Subcutaneous abdominal adipose tissue (tissue), 5 donors: ENCODE measurements at regions not wholly inside any gene's neighbourhood (a gene's known extent, or its start where the extent isn't known, plus 50 kb on each side); places are given as distances from the start of the nearest gene placed in this dataset.

Experiments
- H3K27ac ChIP-seq: one replicate; pipeline ENCODE4 v1.7.0; 2013; ENCODE audit warnings: low read depth, mild to moderate bottlenecking, inconsistent platforms, low read length, moderate library complexity
- H3K27me3 ChIP-seq, 5 donors: one replicate each; pipeline ENCODE4 v1.7.0; 2013; ENCODE audit warnings: low read length in 5 of 5, inconsistent platforms in 1 of 5; ENCODE audit not compliant: control insufficient read depth in 5 of 5, insufficient read depth in 4 of 5
- H3K36me3 ChIP-seq, 5 donors: one replicate each; pipeline ENCODE4 v1.7.0; 2013; ENCODE audit warnings: low read length in 5 of 5; ENCODE audit not compliant: control insufficient read depth in 5 of 5, insufficient read depth in 5 of 5
- H3K4me1 ChIP-seq, 5 donors: one replicate each; pipeline ENCODE4 v1.7.0; 2013; ENCODE audit warnings: low read length in 5 of 5, mild to moderate bottlenecking in 3 of 5, moderate library complexity in 1 of 5; ENCODE audit not compliant: control insufficient read depth in 5 of 5, insufficient read depth in 5 of 5
- H3K4me3 ChIP-seq, 5 donors: one replicate each; pipeline ENCODE4 v1.7.0; 2013; ENCODE audit warnings: low read length in 5 of 5, low read depth in 1 of 5
- H3K9ac ChIP-seq, 5 donors: one replicate each; pipeline ENCODE4 v1.7.0; 2013; ENCODE audit warnings: low read length in 5 of 5, mild to moderate bottlenecking in 4 of 5, moderate library complexity in 3 of 5
- H3K9me3 ChIP-seq, 5 donors: one replicate each; pipeline ENCODE4 v1.7.0; 2013; ENCODE audit warnings: low read length in 5 of 5; ENCODE audit not compliant: control insufficient read depth in 5 of 5
- donor health status: healthy.
- donor health status: healthy.
- donor health status: healthy.
- donor health status: healthy.
- donor health status: healthy.

- no peaks in the 10 kb centered on the region for H3K36me3 ChIP-seq
- no peaks in the 10 kb centered on the region for H3K27me3 ChIP-seq
- no peak overlapping the region for H3K27ac ChIP-seq
Measured at GRCh38 chr18:41532344-41533086, 422.5 kb upstream of the PIK3C3 start.

GRCh38 chr18:41530970-41531369, 424.1 kb upstream of the PIK3C3 start:
- Histone ChIP-seq H3K36me3 (no peaks in the 10 kb centered on the region), H3K9me3 (peaks cover 0 to 4% (median 0%) of the 10 kb centered on the region in 5 donors), H3K4me1 (no peaks in the 10 kb centered on the region), H3K9ac (no peak overlapping the region), H3K27me3 (no peaks in the 10 kb centered on the region), H3K27ac (no peak overlapping the region), H3K4me3 (no peak overlapping the region)

More at GRCh38 chr18:41532344-41533086, 422.5 kb upstream of the PIK3C3 start:
- H3K4me3 ChIP-seq, result no peak overlapping the region
- no peaks in the 10 kb centered on the region for H3K4me1 ChIP-seq
- H3K9me3 ChIP-seq, result no peaks in the 10 kb centered on the region
- H3K9ac ChIP-seq, result no peak overlapping the region

GRCh38 chr18:41529093-41529492, 425.9 kb upstream of the PIK3C3 start:
- Histone ChIP-seq H3K9me3 (peaks cover 0 to 4% (median 0%) of the 10 kb centered on the region in 5 donors), H3K36me3 (no peaks in the 10 kb centered on the region), H3K4me1 (no peaks in the 10 kb centered on the region), H3K9ac (no peak overlapping the region), H3K4me3 (no peak overlapping the region), H3K27me3 (no peaks in the 10 kb centered on the region), H3K27ac (no peak overlapping the region)

- Histone ChIP-seq H3K9ac (no peak overlapping the region), H3K27me3 (no peaks in the 10 kb centered on the region), H3K4me3 (no peak overlapping the region), H3K36me3 (no peaks in the 10 kb centered on the region), H3K9me3 (peaks cover 0 to 4% (median 0%) of the 10 kb centered on the region in 5 donors), H3K4me1 (no peaks in the 10 kb centered on the region), H3K27ac (no peak overlapping the region)
Measured at GRCh38 chr18:41526054-41526453, 429.0 kb upstream of the PIK3C3 start.

- no peak overlapping the region for H3K9ac ChIP-seq
- H3K27ac ChIP-seq, result no peak overlapping the region
- no peaks in the 10 kb centered on the region for H3K27me3 ChIP-seq
- H3K9me3 ChIP-seq, result peaks cover 0 to 4% (median 0%) of the 10 kb centered on the region in 5 donors
- no peaks in the 10 kb centered on the region for H3K36me3 ChIP-seq
- H3K4me1 ChIP-seq, result no peaks in the 10 kb centered on the region
- no peak overlapping the region for H3K4me3 ChIP-seq
Measured at GRCh38 chr18:41524674-41525470, 430.2 kb upstream of the PIK3C3 start.

- Histone ChIP-seq H3K9ac (no peak overlapping the region), H3K36me3 (no peaks in the 10 kb centered on the region), H3K4me1 (no peaks in the 10 kb centered on the region), H3K4me3 (no peak overlapping the region), H3K9me3 (no peaks in the 10 kb centered on the region), H3K27me3 (no peaks in the 10 kb centered on the region), H3K27ac (no peak overlapping the region)
Measured at GRCh38 chr18:41517142-41517541, 437.9 kb upstream of the PIK3C3 start.

- Histone ChIP-seq H3K27me3 (no peaks in the 10 kb centered on the region), H3K9ac (no peak overlapping the region), H3K4me1 (no peaks in the 10 kb centered on the region), H3K9me3 (no peaks in the 10 kb centered on the region), H3K27ac (no peak overlapping the region), H3K36me3 (no peaks in the 10 kb centered on the region), H3K4me3 (no peak overlapping the region)
Measured at GRCh38 chr18:41513438-41513837, 441.6 kb upstream of the PIK3C3 start.

GRCh38 chr18:41504316-41504715, 450.7 kb upstream of the PIK3C3 start:
- H3K36me3 ChIP-seq, result no peaks in the 10 kb centered on the region
- no peak overlapping the region for H3K4me3 ChIP-seq
- no peaks in the 10 kb centered on the region for H3K4me1 ChIP-seq
- H3K27ac ChIP-seq, result no peak overlapping the region
- no peak overlapping the region for H3K9ac ChIP-seq
- no peaks in the 10 kb centered on the region for H3K9me3 ChIP-seq
- H3K27me3 ChIP-seq, result no peaks in the 10 kb centered on the region

GRCh38 chr18:41501848-41502247, 453.2 kb upstream of the PIK3C3 start:
- H3K27me3 ChIP-seq, result no peaks in the 10 kb centered on the region
- H3K9me3 ChIP-seq, result no peaks in the 10 kb centered on the region
- H3K4me1 ChIP-seq, result no peaks in the 10 kb centered on the region
- no peak overlapping the region for H3K4me3 ChIP-seq
- no peaks in the 10 kb centered on the region for H3K36me3 ChIP-seq
- no peak overlapping the region for H3K9ac ChIP-seq
- no peak overlapping the region for H3K27ac ChIP-seq

GRCh38 chr18:41499345-41499744, 455.7 kb upstream of the PIK3C3 start:
- H3K27ac ChIP-seq, result no peak overlapping the region

More at GRCh38 chr18:41499345-41499744, 455.7 kb upstream of the PIK3C3 start:
- Histone ChIP-seq H3K9me3 (no peaks in the 10 kb centered on the region), H3K27me3 (no peaks in the 10 kb centered on the region), H3K9ac (no peak overlapping the region), H3K4me1 (no peaks in the 10 kb centered on the region), H3K4me3 (no peak overlapping the region), H3K36me3 (no peaks in the 10 kb centered on the region)
